NCI-H1092 (cell line): ENCODE measurements at regions not wholly inside any gene's neighbourhood (a gene's known extent, or its start where the extent isn't known, plus 50 kb on each side); places are given as distances from the start of the nearest gene placed in this dataset.

ENCODE experiments used
- DNase-seq: peaks from one replicate; lab custom pipeline; 2025; lab: John Stamatoyannopoulos, UW

DNA sequence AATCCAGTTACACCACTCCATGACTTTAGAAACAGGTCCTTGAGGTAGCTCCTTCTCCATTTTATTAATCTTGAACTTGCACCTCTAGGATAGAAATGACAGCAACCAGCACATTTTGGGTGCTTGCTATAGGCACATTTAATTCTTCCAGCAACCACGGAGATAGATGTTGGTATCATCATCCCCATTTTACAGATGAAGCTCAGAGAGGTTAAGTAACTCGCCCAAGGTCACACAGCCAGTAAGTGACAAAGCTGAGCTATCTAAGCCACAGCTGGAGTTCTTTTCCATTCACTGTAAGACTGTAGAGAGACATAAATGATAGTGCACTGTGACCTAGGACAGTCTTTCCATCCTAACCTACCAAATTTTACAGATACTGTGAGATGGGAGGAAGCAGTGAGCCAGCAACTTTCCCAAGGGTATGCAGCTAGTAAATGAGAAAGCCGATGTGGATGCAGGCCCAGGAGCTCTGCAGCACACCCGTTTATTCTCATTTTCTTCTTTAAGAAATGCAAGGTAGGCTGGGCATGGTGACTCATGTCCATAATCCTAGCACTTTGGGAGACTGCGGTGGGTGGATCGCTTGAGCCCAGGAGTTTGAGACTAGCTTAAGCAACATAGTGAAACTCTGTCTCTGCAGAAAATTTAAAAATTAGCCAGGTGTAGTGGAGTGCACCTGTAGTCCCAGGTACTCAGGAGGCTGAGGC lies 103.2 kb downstream of the TBX5 start:
- DNase-seq = no peak

GRCh38 chr12:114302117-114302516 lies 103.8 kb downstream of the TBX5 start:
- no peak for DNase-seq

DNA sequence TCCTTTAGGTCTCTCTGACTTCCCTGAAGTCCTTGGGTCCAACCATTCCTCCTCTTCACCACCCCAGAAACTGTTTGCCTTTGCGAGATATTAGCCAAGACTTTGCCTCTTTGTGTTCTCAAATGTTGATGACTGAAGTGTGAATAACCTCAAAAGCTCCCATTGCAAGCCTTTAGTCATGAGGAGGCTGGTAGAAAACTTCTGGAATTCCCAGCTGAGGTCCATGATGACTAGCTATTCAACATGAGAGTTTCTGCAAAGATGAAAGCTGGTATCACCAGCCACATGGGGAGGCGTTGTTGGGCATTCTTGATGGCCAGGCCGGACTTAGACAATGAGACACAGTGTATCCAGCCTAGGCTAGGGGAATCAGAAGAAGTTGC lies 111.7 kb downstream of the TBX5 start:
- DNase-seq = no peak

- no peak for DNase-seq
Observed at GRCh38 chr12:114293571-114294302, 112.2 kb downstream of the TBX5 start.

- DNase-seq = no peak
Observed at GRCh38 chr12:114293073-114293472, 112.9 kb downstream of the TBX5 start.

DNA sequence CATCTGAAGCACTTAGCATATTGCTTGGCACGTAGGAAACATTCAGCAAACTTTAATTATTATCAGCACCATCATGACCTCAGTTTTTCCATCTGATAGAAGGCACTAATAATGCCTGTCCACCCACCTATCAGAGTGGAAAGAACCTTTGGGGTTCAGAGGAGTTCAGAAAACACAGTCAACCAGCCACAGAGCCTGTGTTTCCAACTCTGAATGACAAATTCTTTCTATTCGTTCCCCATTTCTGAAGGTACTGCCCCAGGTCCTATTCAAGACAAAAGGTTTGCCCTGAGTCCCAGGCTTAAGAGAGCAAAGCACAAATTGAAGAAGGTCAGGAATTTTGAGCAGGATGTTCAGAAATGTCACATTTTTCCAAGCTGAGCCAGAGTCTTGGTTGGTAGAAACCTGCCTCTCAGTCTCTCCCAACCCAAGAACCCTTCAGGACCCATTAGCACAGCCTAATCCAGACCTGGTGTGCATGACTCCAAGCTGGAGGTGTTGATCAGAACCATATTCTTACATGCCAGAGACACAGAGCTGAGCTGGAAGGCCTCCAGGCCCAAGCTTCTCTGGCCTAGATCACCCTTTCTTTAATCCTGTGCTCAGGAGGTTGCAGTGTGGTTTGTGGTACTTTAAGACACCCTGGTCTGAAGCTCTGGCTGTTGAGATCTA lies 114.4 kb downstream of the TBX5 start:
- DNase-seq = no peak

DNA sequence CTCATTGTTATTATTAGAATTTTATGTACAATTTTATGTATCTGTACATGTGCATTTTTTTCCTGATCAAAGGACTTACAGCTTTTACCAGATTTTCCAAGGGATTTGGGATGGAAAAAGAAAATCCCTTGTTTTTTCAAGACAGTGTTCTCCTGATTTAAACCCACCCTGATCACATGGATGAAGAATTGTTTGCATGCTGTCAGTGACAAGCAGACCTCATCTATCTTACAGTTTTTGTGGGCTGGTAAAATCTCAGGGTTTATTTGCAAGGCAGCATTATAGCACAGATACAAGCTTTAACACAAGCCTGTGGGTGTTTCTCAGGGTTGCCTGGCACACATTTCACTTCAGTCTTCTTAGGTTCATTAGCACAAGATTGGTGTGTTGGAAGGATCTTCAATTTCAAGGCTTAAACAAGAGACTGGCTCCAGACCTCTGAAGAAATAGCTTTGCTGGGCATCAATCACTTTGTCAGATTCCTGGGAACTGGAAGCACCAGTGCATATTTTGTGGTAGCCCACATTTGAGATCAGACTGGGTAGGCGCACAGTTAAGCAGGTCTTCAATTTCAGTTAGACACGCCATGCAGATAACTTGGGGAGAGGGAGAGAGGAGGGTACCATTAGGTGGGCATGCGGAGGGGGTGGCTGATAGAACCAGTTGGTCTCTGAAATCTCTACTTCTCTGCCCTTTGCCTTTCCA lies 118.0 kb downstream of the TBX5 start:
- DNase-seq = no peak

GRCh38 chr12:114286145-114286544 lies 119.8 kb downstream of the TBX5 start:
- DNase-seq = no peak

- no peak for DNase-seq
Observed at GRCh38 chr12:114285554-114285953, 120.4 kb downstream of the TBX5 start.

DNA sequence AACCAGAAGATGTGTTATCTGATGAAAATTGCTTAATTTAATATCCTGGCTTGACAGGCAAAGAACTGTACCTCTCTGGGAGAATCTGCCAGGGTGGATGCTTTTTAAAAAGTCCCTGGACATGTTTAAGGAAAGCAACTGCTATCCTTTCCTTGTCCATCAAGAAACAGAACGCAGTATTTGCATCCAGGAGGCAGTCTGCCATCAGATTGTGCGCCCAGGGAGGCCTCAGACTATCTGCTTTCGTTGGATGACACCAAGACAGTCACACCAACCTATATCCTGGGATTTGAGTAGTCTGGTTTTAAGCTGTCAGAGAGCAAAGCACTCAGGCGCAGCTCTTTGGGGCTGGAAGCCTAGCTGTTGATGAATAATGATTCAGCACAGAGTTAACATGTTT lies 121.9 kb downstream of the TBX5 start:
- DNase-seq = no peak

GRCh38 chr12:114275932-114276785 lies 129.8 kb downstream of the TBX5 start:
- no peak for DNase-seq

DNA sequence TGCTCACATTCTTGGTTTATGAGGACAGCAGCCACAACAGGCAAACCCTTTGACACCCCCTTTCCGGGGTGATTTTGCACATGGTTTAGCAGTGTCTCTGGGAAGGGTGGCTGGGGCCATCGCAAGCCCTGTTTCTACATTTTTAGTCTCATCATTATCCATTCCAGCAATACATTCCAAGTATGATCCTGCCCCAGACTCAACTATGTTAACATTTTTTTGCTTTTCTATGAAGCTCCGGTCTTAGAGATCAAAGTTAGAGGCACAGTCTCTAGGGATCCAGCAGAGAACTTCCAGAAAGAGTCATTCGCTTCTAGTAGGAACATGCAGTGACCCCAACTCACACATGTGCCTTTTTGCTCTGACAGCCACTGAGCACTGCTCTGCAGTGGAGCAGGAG lies 130.9 kb downstream of the TBX5 start:
- DNase-seq = no peak

GRCh38 chr12:114274131-114274530 lies 131.8 kb downstream of the TBX5 start:
- no peak for DNase-seq

DNA sequence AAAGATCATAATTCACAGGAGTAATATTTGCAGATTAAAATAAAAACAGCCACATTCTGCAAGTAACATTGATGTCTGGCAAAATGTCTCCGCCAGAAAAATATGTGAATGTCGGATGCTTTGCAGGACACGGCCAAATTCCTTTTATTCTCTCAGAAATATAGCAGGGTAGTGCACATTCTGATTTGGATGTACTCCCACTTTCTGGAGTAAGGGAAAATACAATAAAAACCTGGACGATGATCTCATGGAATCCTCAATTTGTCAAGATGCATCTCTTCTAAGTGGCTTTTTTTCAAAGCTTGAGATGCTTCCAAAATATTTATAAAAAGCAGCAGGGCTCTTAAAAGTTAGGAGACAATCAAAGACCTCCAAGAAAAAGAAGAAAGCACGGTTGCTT lies 133.3 kb downstream of the TBX5 start:
- DNase-seq = no peak

- DNase-seq = no peak
Observed at GRCh38 chr12:114272071-114272470, 133.9 kb downstream of the TBX5 start.

DNA sequence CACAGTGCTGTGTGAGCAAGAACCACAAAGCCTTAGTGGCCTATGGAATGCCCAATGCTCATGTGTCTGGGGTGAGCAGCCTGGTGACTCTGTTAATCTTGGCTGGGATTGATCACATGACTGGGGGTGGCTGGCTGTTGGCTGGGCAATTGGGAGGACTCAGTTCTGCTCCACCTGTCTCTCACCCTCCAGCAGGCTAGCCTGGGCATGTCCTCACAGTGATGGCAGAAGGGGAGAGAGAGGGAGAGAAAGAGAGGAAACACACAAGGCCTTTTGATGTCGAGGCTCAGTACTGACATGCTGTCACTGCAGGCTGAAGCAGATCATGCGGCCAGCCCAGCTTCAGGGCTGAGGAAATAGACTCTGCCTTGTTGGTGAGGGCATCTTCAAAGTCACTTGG lies 136.8 kb downstream of the TBX5 start:
- DNase-seq = no peak

- DNase-seq = no peak
Observed at GRCh38 chr12:114266536-114266935, 139.4 kb downstream of the TBX5 start.

- DNase-seq = no peak
Observed at GRCh38 chr12:114265036-114265435, 140.9 kb downstream of the TBX5 start.

- no peak for DNase-seq
Observed at GRCh38 chr12:114263056-114263805, 142.7 kb downstream of the TBX5 start.

DNA sequence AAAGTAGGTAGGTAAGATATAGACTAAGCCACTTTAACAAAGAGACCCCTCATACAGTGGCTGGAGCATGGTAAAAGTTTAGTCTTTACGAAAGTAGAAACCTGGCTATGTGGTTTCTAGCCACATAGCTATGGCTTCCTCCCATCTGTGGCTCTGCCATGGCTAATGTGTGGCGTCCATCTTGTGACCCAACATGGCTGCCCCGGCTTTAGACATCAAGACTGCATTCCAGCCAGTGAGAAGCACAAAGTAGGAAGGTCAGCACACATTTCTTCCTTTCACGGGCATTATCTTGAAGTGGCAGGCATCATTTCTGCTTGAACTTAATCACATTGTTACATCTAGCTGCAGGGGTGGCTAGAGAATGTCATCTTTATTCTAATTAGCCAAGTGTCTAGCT lies 148.3 kb downstream of the TBX5 start:
- no peak for DNase-seq

DNA sequence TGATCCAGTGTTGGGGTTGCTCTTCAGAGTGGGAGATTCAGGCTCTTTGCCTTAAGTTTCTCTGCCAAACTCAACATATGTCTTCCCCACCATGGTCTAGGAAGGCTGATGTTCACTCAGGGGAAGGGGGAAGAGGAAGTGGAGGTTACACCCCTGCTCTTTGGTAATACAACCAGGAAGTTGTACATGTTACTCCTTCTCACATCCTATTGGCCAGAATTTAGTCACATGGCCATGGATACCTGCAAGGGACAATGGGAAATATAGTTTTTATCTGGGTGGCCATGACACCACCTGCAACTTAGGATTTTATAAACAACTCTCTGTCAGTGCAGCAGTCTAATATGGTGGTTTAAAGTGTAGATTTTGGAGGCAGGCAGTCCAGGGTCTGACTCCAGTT lies 150.9 kb downstream of the TBX5 start:
- DNase-seq = no peak
